ENCODE measurements at regions not wholly inside any gene's neighbourhood (a gene's known extent, or its start where the extent isn't known, plus 50 kb on each side); places are given as distances from the start of the nearest gene placed in this dataset.

GRCh38 chr4:43345323-43345925, 452.9 kb downstream of the GRXCR1 start:
- DNase-seq (ENCODE audit: low read depth, low spot score), result no peak

GRCh38 chr4:43348591-43348990, 456.1 kb downstream of the GRXCR1 start:
- DNase-seq (ENCODE audit: low read depth, low spot score), result no peak

GRCh38 chr4:43351970-43352806, 459.7 kb downstream of the GRXCR1 start:
- DNase-seq (ENCODE audit: low read depth, low spot score), result no peak

- DNase-seq (ENCODE audit: low read depth, low spot score), result no peak
Observed at GRCh38 chr4:43352859-43353258, 460.3 kb downstream of the GRXCR1 start.

GRCh38 chr4:43353552-43353951, 461.0 kb downstream of the GRXCR1 start:
- no peak for DNase-seq (ENCODE audit: low read depth, low spot score)

GRCh38 chr4:43356786-43357185, 464.3 kb downstream of the GRXCR1 start:
- no peak for DNase-seq (ENCODE audit: low read depth, low spot score)

- no peak for DNase-seq (ENCODE audit: low read depth, low spot score)
Observed at GRCh38 chr4:43357252-43357974, 464.9 kb downstream of the GRXCR1 start.

GRCh38 chr4:43360296-43360695, 467.8 kb downstream of the GRXCR1 start:
- DNase-seq (ENCODE audit: low read depth, low spot score), result no peak

- no peak for DNase-seq (ENCODE audit: low read depth, low spot score)
Observed at GRCh38 chr4:43362875-43363636, 470.5 kb downstream of the GRXCR1 start.

GRCh38 chr4:43369036-43369594, 476.6 kb downstream of the GRXCR1 start:
- DNase-seq (ENCODE audit: low read depth, low spot score), result no peak

GRCh38 chr4:43373201-43373600, 480.7 kb downstream of the GRXCR1 start:
- DNase-seq (ENCODE audit: low read depth, low spot score), result no peak

- DNase-seq (ENCODE audit: low read depth, low spot score), result no peak
Observed at GRCh38 chr4:43374216-43374751, 481.8 kb downstream of the GRXCR1 start.

GRCh38 chr4:43379016-43379415, 486.5 kb downstream of the GRXCR1 start:
- no peak for DNase-seq (ENCODE audit: low read depth, low spot score)

GRCh38 chr4:43380093-43380492, 487.6 kb downstream of the GRXCR1 start:
- DNase-seq (ENCODE audit: low read depth, low spot score), result no peak

- no peak for DNase-seq (ENCODE audit: low read depth, low spot score)
Observed at GRCh38 chr4:43391069-43391468, 498.6 kb downstream of the GRXCR1 start.

GRCh38 chr4:43394976-43395375, 502.5 kb downstream of the GRXCR1 start:
- DNase-seq (ENCODE audit: low read depth, low spot score), result no peak

GRCh38 chr4:43399726-43400125, 507.2 kb downstream of the GRXCR1 start:
- no peak for DNase-seq (ENCODE audit: low read depth, low spot score)

- no peak for DNase-seq (ENCODE audit: low read depth, low spot score)
Observed at GRCh38 chr4:43402393-43402792, 509.9 kb downstream of the GRXCR1 start.

GRCh38 chr4:43410636-43411035, 518.1 kb downstream of the GRXCR1 start:
- DNase-seq (ENCODE audit: low read depth, low spot score), result no peak

- no peak for DNase-seq (ENCODE audit: low read depth, low spot score)
Observed at GRCh38 chr4:43411226-43411625, 518.7 kb downstream of the GRXCR1 start.

- no peak for DNase-seq (ENCODE audit: low read depth, low spot score)
Observed at GRCh38 chr4:43423276-43423675, 530.8 kb downstream of the GRXCR1 start.
